Ishikawa (cell line): ENCODE measurements at regions not wholly inside any gene's neighbourhood (a gene's known extent, or its start where the extent isn't known, plus 50 kb on each side); places are given as distances from the start of the nearest gene placed in this dataset.

ENCODE experiments used
- CEBPB ChIP-seq: IDR thresholded peaks from 2 replicates; pipeline ENCODE4 v1.6.1; 2012
- CREB1 ChIP-seq: IDR thresholded peaks from 2 replicates; pipeline ENCODE4 v1.6.1; 2012; ENCODE audit warnings: low read depth
- EGR1 ChIP-seq: IDR thresholded peaks from 2 replicates; pipeline ENCODE4 v1.6.1; 2012
- EP300 ChIP-seq: IDR thresholded peaks from 2 replicates; pipeline ENCODE4 v1.6.1; 2012; ENCODE audit warnings: borderline replicate concordance
- FOXM1 ChIP-seq: IDR thresholded peaks from 2 replicates; pipeline ENCODE4 v1.6.1; 2012; ENCODE audit warnings: low read depth, borderline replicate concordance
- MAX ChIP-seq: IDR thresholded peaks from 2 replicates; pipeline ENCODE4 v1.6.1; 2012
- NFIC ChIP-seq: IDR thresholded peaks from 2 replicates; pipeline ENCODE4 v1.6.1; 2012
- TAF1 ChIP-seq: IDR thresholded peaks from 2 replicates; pipeline ENCODE4 v1.6.1; 2012; ENCODE audit warnings: low read depth, mild to moderate bottlenecking
- TCF12 ChIP-seq: IDR thresholded peaks from 2 replicates; pipeline ENCODE4 v1.6.1; 2012; ENCODE audit warnings: low read depth
- TEAD4 ChIP-seq: IDR thresholded peaks from 2 replicates; pipeline ENCODE4 v1.6.1; 2012
- YY1 ChIP-seq: IDR thresholded peaks from 2 replicates; pipeline ENCODE4 v1.6.1; 2012; ENCODE audit warnings: low read depth
- ZBTB7A ChIP-seq: IDR thresholded peaks from 2 replicates; pipeline ENCODE4 v1.6.1; 2012; ENCODE audit warnings: low read depth
- TF ChIP-seq, protein P1 (sequence below): IDR thresholded peaks from 2 replicates; pipeline ENCODE4 v1.6.1; 2012
- TF ChIP-seq, protein P2 (sequence below): IDR thresholded peaks from 2 replicates; pipeline ENCODE4 v1.6.1; 2012; ENCODE audit warnings: low read depth, mild to moderate bottlenecking

DNA sequence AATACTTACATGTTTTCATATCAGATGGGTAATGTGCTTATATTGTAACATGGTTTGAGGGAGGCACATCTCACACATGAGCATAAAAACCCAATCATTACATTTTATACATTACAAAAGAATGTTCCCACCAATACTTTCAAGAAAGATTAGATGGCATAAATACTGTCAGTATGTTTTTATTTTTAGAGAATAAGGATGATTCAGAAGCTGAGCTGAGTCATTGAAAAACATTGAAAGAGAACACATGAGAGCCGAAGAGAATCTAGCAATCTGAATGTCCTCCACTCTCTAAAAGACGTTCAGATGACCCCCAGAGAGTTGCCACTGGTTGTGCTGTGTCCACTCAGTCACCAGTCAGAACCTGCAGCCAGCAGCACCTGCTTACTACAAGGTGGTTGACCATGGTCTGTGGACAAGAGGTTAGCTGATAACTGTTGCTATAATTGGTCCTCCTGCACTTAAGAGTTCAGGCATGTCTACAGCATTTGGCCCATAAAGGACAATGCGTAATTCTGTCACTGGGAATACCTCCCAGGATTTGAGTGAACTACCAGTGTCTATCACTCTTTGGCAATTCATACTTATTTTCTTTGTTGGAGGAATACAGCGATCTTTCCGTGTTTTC lies 382.2 kb upstream of the IGFBP7 start:
- TF ChIP-seq CREB1: no peak
- TF ChIP-seq TAF1: no peak
- TF ChIP-seq EGR1: no peak
- TF ChIP-seq NFIC: no peak
- no peak for TF ChIP-seq TCF12
- TF ChIP-seq, protein P1, sequence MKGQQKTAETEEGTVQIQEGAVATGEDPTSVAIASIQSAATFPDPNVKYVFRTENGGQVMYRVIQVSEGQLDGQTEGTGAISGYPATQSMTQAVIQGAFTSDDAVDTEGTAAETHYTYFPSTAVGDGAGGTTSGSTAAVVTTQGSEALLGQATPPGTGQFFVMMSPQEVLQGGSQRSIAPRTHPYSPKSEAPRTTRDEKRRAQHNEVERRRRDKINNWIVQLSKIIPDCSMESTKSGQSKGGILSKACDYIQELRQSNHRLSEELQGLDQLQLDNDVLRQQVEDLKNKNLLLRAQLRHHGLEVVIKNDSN: no peak
- no peak for TF ChIP-seq YY1
- no peak for TF ChIP-seq FOXM1
- TF ChIP-seq TEAD4: no peak
- TF ChIP-seq EP300: no peak
- TF ChIP-seq MAX: no peak

GRCh38 chr4:57491388-57491787 lies 381.2 kb upstream of the IGFBP7 start:
- TF ChIP-seq CREB1: no peak

GRCh38 chr4:57490520-57491255 lies 380.5 kb upstream of the IGFBP7 start:
- no peak for TF ChIP-seq CEBPB
- no peak for TF ChIP-seq ZBTB7A
- no peak for TF ChIP-seq EP300

GRCh38 chr4:57488366-57489162 lies 378.4 kb upstream of the IGFBP7 start:
- TF ChIP-seq CEBPB (no peak), TCF12 (no peak), FOXM1 (no peak), CREB1 (no peak), TAF1 (no peak), MAX (no peak)
- TF ChIP-seq, protein P2, sequence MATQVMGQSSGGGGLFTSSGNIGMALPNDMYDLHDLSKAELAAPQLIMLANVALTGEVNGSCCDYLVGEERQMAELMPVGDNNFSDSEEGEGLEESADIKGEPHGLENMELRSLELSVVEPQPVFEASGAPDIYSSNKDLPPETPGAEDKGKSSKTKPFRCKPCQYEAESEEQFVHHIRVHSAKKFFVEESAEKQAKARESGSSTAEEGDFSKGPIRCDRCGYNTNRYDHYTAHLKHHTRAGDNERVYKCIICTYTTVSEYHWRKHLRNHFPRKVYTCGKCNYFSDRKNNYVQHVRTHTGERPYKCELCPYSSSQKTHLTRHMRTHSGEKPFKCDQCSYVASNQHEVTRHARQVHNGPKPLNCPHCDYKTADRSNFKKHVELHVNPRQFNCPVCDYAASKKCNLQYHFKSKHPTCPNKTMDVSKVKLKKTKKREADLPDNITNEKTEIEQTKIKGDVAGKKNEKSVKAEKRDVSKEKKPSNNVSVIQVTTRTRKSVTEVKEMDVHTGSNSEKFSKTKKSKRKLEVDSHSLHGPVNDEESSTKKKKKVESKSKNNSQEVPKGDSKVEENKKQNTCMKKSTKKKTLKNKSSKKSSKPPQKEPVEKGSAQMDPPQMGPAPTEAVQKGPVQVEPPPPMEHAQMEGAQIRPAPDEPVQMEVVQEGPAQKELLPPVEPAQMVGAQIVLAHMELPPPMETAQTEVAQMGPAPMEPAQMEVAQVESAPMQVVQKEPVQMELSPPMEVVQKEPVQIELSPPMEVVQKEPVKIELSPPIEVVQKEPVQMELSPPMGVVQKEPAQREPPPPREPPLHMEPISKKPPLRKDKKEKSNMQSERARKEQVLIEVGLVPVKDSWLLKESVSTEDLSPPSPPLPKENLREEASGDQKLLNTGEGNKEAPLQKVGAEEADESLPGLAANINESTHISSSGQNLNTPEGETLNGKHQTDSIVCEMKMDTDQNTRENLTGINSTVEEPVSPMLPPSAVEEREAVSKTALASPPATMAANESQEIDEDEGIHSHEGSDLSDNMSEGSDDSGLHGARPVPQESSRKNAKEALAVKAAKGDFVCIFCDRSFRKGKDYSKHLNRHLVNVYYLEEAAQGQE: no peak

- TF ChIP-seq TCF12: no peak
- no peak for TF ChIP-seq TAF1
- TF ChIP-seq, protein P2: no peak
- TF ChIP-seq MAX: no peak
- no peak for TF ChIP-seq NFIC
- TF ChIP-seq TEAD4: no peak
- TF ChIP-seq CEBPB: no peak
Observed at GRCh38 chr4:57475424-57475823, 365.2 kb upstream of the IGFBP7 start.

- no peak for TF ChIP-seq TCF12
- TF ChIP-seq EP300: no peak
- TF ChIP-seq, protein P2: no peak
- TF ChIP-seq YY1: no peak
- TF ChIP-seq, protein P1: no peak
- no peak for TF ChIP-seq MAX
- TF ChIP-seq EGR1: no peak
- TF ChIP-seq FOXM1: no peak
- no peak for TF ChIP-seq CEBPB
- no peak for TF ChIP-seq CREB1
Observed at GRCh38 chr4:57465321-57466056, 355.3 kb upstream of the IGFBP7 start.
